Thyroid gland (tissue), 4 donors: ENCODE measurements at regions not wholly inside any gene's neighbourhood (a gene's known extent, or its start where the extent isn't known, plus 50 kb on each side); places are given as distances from the start of the nearest gene placed in this dataset.

Source experiments
- POLR2A ChIP-seq, 2 donors: fragments of 450-650 bp; IDR thresholded peaks; one replicate each; pipeline ENCODE4 v1.6.1; 2017; ENCODE audit warnings: antibody characterized with exemption in 2 of 2, mild to moderate bottlenecking in 2 of 2, moderate library complexity in 1 of 2
- TF ChIP-seq, protein P1 (sequence below), 6 experiments: fragments of 200-600 bp in 3 of 6; fragments of 450-650 bp in 3 of 6; sonication (generic) in 3 of 6; IDR thresholded peaks; one replicate each; pipeline ENCODE4 v1.5.1; 2016 to 2019; ENCODE audit warnings: antibody characterized with exemption in 6 of 6, mild to moderate bottlenecking in 2 of 6, inconsistent platforms in 1 of 6, moderate library complexity in 1 of 6

DNA sequence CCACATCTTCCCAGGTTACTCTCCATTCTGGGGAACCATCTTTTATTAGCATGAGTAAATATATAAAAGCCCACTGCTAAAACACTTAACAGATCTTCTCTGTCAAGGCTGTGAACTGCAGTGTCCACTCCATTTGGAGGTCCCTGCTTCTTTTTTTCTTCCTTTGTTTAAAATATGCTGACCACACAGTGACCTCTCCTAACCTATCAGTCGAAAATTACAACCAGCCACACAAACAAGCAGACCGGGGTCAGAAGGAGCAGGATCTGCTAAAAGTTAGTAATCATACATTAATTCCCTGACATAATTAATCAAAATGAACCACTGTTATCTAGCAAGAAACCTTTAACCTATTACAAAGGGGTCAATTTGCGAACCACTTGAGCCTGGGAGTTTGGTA is 427.9 kb upstream of the NR2F2 start:
- TF ChIP-seq, protein P1, sequence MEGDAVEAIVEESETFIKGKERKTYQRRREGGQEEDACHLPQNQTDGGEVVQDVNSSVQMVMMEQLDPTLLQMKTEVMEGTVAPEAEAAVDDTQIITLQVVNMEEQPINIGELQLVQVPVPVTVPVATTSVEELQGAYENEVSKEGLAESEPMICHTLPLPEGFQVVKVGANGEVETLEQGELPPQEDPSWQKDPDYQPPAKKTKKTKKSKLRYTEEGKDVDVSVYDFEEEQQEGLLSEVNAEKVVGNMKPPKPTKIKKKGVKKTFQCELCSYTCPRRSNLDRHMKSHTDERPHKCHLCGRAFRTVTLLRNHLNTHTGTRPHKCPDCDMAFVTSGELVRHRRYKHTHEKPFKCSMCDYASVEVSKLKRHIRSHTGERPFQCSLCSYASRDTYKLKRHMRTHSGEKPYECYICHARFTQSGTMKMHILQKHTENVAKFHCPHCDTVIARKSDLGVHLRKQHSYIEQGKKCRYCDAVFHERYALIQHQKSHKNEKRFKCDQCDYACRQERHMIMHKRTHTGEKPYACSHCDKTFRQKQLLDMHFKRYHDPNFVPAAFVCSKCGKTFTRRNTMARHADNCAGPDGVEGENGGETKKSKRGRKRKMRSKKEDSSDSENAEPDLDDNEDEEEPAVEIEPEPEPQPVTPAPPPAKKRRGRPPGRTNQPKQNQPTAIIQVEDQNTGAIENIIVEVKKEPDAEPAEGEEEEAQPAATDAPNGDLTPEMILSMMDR (IDR thresholded peaks at IDR 0.05) = no peak
- no peak for TF ChIP-seq POLR2A (IDR thresholded peaks at IDR 0.05)
